ENCODE measurements at regions not wholly inside any gene's neighbourhood (a gene's known extent, or its start where the extent isn't known, plus 50 kb on each side); places are given as distances from the start of the nearest gene placed in this dataset.

DNA sequence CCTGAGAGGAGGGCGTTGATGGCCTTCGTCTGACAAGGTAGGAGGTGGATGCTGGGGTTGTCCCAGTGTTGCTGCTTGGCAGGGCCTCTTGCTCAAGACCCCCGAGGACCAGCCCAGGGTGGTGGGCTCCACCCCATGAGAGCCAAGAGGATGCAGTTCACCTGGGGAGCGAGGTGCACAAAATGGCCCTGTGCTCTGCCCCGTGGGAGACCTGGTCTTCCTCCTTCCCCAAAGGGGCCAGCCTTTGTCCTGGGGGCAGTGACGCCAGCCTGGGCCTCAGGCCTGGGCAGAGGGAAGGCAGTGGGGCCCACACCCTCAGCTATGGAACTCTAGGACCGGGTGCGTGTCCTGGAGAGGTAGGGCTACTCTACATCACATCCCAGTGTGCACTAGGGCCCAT is 1233.3 kb downstream of the TBC1D22A start:
- TF ChIP-seq, protein P1, sequence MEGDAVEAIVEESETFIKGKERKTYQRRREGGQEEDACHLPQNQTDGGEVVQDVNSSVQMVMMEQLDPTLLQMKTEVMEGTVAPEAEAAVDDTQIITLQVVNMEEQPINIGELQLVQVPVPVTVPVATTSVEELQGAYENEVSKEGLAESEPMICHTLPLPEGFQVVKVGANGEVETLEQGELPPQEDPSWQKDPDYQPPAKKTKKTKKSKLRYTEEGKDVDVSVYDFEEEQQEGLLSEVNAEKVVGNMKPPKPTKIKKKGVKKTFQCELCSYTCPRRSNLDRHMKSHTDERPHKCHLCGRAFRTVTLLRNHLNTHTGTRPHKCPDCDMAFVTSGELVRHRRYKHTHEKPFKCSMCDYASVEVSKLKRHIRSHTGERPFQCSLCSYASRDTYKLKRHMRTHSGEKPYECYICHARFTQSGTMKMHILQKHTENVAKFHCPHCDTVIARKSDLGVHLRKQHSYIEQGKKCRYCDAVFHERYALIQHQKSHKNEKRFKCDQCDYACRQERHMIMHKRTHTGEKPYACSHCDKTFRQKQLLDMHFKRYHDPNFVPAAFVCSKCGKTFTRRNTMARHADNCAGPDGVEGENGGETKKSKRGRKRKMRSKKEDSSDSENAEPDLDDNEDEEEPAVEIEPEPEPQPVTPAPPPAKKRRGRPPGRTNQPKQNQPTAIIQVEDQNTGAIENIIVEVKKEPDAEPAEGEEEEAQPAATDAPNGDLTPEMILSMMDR (IDR thresholded peaks at IDR 0.05; ENCODE audit: insufficient read depth, low read length) = no peak
- TF ChIP-seq GABPA (IDR thresholded peaks at IDR 0.05; ENCODE audit: low read depth) (no peak), POLR2AphosphoS5 (IDR thresholded peaks at IDR 0.05; ENCODE audit: low read depth) (no peak), SPI1 (IDR thresholded peaks at IDR 0.05; ENCODE audit: borderline replicate concordance, low read depth) (no peak)
- TF ChIP-seq, protein P2, sequence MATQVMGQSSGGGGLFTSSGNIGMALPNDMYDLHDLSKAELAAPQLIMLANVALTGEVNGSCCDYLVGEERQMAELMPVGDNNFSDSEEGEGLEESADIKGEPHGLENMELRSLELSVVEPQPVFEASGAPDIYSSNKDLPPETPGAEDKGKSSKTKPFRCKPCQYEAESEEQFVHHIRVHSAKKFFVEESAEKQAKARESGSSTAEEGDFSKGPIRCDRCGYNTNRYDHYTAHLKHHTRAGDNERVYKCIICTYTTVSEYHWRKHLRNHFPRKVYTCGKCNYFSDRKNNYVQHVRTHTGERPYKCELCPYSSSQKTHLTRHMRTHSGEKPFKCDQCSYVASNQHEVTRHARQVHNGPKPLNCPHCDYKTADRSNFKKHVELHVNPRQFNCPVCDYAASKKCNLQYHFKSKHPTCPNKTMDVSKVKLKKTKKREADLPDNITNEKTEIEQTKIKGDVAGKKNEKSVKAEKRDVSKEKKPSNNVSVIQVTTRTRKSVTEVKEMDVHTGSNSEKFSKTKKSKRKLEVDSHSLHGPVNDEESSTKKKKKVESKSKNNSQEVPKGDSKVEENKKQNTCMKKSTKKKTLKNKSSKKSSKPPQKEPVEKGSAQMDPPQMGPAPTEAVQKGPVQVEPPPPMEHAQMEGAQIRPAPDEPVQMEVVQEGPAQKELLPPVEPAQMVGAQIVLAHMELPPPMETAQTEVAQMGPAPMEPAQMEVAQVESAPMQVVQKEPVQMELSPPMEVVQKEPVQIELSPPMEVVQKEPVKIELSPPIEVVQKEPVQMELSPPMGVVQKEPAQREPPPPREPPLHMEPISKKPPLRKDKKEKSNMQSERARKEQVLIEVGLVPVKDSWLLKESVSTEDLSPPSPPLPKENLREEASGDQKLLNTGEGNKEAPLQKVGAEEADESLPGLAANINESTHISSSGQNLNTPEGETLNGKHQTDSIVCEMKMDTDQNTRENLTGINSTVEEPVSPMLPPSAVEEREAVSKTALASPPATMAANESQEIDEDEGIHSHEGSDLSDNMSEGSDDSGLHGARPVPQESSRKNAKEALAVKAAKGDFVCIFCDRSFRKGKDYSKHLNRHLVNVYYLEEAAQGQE (IDR thresholded peaks at IDR 0.05; ENCODE audit: insufficient replicate concordance, low read depth) = no peak

Measured in HL-60 (cell line).